H1 (cell line): ENCODE measurements at regions not wholly inside any gene's neighbourhood (a gene's known extent, or its start where the extent isn't known, plus 50 kb on each side); places are given as distances from the start of the nearest gene placed in this dataset.

Source experiments
- CTCF ChIA-PET: fragments of 300-600 bp; sonication (Branson Sonifier 250); formaldehyde crosslinking; loops from one replicate; lab custom pipeline; 2021; ENCODE audit not compliant: partially characterized antibody; lab: Charles Lee
- POLR2A ChIA-PET: fragments of 300-600 bp; sonication (Branson Sonifier 250); formaldehyde crosslinking; loops from one replicate; lab custom pipeline; 2021; ENCODE audit warnings: inconsistent platforms; ENCODE audit not compliant: partially characterized antibody; lab: Charles Lee
- DNase-seq, 2 experiments: peaks; one replicate each; pipeline versions ENCODE4 v3.0.0 to v3.0.0-alpha.2; 2010 to 2022; ENCODE audit warnings: low spot score in 2 of 2, low read depth in 1 of 2, mixed read lengths in 1 of 2
- FAIRE-seq: peaks from 2 replicates; lab custom pipeline; 2011; peaks lifted over from hg19 to GRCh38; lab: Jason Lieb, UNC
- H2AFZ ChIP-seq: 2 replicates; pipeline ENCODE4 v1.8.1; 2012; ENCODE audit warnings: low read length, inconsistent platforms
- H2AK5ac ChIP-seq: 2 replicates; pipeline ENCODE4 v1.6.1; 2013; ENCODE audit warnings: low read depth, low read length
- H2BK120ac ChIP-seq: replicated peaks from 2 replicates; pipeline ENCODE3; 2013; ENCODE audit warnings: low read depth, low read length, inconsistent platforms
- H2BK12ac ChIP-seq: 2 replicates; pipeline ENCODE4 v1.6.1; 2013; ENCODE audit warnings: low read depth, low read length
- H2BK15ac ChIP-seq: 2 replicates; pipeline ENCODE4 v1.6.1; 2013; ENCODE audit warnings: low read length
- H2BK20ac ChIP-seq: 2 replicates; pipeline ENCODE4 v1.6.1; 2013; ENCODE audit warnings: low read length
- H2BK5ac ChIP-seq: 2 replicates; pipeline ENCODE4 v1.6.1; 2013; ENCODE audit warnings: low read depth, low read length
- H3K14ac ChIP-seq: 2 replicates; pipeline ENCODE4 v1.6.1; 2013; ENCODE audit warnings: inconsistent platforms; ENCODE audit not compliant: insufficient read length
- H3K18ac ChIP-seq: 2 replicates; pipeline ENCODE4 v1.6.1; 2013; ENCODE audit warnings: low read length; ENCODE audit errors: extremely low read depth
- H3K23ac ChIP-seq: 2 replicates; pipeline ENCODE4 v1.6.1; 2013; ENCODE audit warnings: inconsistent platforms; ENCODE audit not compliant: insufficient read length
- H3K23me2 ChIP-seq: 2 replicates; pipeline ENCODE4 v1.6.1; 2013; ENCODE audit warnings: low read depth, low read length
- H3K27ac ChIP-seq: 2 replicates; pipeline ENCODE4 v1.6.1; 2011; ENCODE audit warnings: low read depth, low read length, inconsistent platforms
- H3K27me3 ChIP-seq, 4 experiments: replicated peaks in 1 of 4; 1 replicate in 1 of 4; 2 replicates in 3 of 4; pipeline versions ENCODE4 v1.6.1 to v1.8.1; 2011 to 2013; ENCODE audit warnings: low read length in 3 of 4, mild to moderate bottlenecking in 3 of 4, inconsistent platforms in 2 of 4, mixed read lengths in 2 of 4, moderate library complexity in 1 of 4; ENCODE audit not compliant: control insufficient read depth in 3 of 4, insufficient read depth in 3 of 4; ENCODE audit errors: extremely low read depth in 1 of 4
- H3K36me3 ChIP-seq, 4 experiments: 2 replicates each; pipeline versions ENCODE4 v1.6.1 to v1.8.1; 2011 to 2013; ENCODE audit warnings: mild to moderate bottlenecking in 4 of 4, low read length in 3 of 4, moderate library complexity in 2 of 4, control low read depth in 1 of 4, inconsistent platforms in 1 of 4; ENCODE audit not compliant: insufficient read depth in 4 of 4, control insufficient read depth in 2 of 4
- H3K4ac ChIP-seq: replicated peaks from 2 replicates; pipeline ENCODE3; 2013; ENCODE audit warnings: low read length, low read depth, mixed read lengths, inconsistent platforms; ENCODE audit not compliant: insufficient read length
- H3K4me1 ChIP-seq, 4 experiments: replicated peaks in 1 of 4; 1 replicate in 1 of 4; 2 replicates in 3 of 4; pipeline versions ENCODE4 v1.6.1 to v1.8.1; 2011 to 2013; ENCODE audit warnings: low read length in 3 of 4, inconsistent platforms in 2 of 4, mixed read lengths in 1 of 4; ENCODE audit not compliant: insufficient read depth in 4 of 4, control insufficient read depth in 3 of 4
- H3K4me2 ChIP-seq, 2 experiments: 2 replicates each; pipeline versions ENCODE4 v1.6.1 to v1.8.1; 2011 to 2013; ENCODE audit warnings: low read depth in 2 of 2, low read length in 2 of 2, control low read depth in 1 of 2, inconsistent platforms in 1 of 2, mild to moderate bottlenecking in 1 of 2; ENCODE audit not compliant: insufficient read depth in 1 of 2
- H3K4me3 ChIP-seq, 4 experiments: fragments of 200-600, 300-600 bp in 1 of 4; sonication (generic), shearing (Covaris generic), sonication (Bioruptor Twin) in 1 of 4; 2 replicates each; pipeline versions ENCODE4 v1.5.1 to v1.8.1; 2011 to 2016; ENCODE audit warnings: low read length in 4 of 4, low read depth in 3 of 4, control low read depth in 2 of 4, inconsistent platforms in 2 of 4, mild to moderate bottlenecking in 2 of 4, mixed read lengths in 1 of 4, moderate library complexity in 1 of 4; ENCODE audit not compliant: insufficient read depth in 2 of 4; ENCODE audit errors: extremely low read depth in 1 of 4
- H3K56ac ChIP-seq: replicated peaks from 2 replicates; pipeline ENCODE3; 2013; ENCODE audit warnings: low read depth, mild to moderate bottlenecking, mixed read lengths, low read length, inconsistent platforms; ENCODE audit not compliant: insufficient read length
- H3K79me1 ChIP-seq: 2 replicates; pipeline ENCODE4 v1.6.1; 2013; ENCODE audit warnings: low read depth, low read length, control low read depth
- H3K79me2 ChIP-seq, 2 experiments: 2 replicates each; pipeline versions ENCODE4 v1.6.1 to v1.8.1; 2012 to 2013; ENCODE audit warnings: low read length in 2 of 2, mild to moderate bottlenecking in 2 of 2, inconsistent platforms in 1 of 2; ENCODE audit not compliant: insufficient read depth in 2 of 2, control insufficient read depth in 1 of 2
- H3K9ac ChIP-seq, 4 experiments: replicated peaks in 1 of 4; 1 replicate in 1 of 4; 2 replicates in 3 of 4; pipeline versions ENCODE4 v1.6.1 to v1.8.1; 2011 to 2013; ENCODE audit warnings: low read depth in 3 of 4, low read length in 3 of 4, control low read depth in 2 of 4, mild to moderate bottlenecking in 2 of 4, moderate library complexity in 2 of 4, inconsistent platforms in 1 of 4; ENCODE audit errors: extremely low read depth in 1 of 4
- H3K9me3 ChIP-seq, 2 experiments: 2 replicates each; pipeline versions ENCODE4 v1.6.1 to v1.8.1; 2012 to 2013; ENCODE audit warnings: mild to moderate bottlenecking in 2 of 2, moderate library complexity in 2 of 2, control low read depth in 1 of 2, inconsistent platforms in 1 of 2, low read depth in 1 of 2, low read length in 1 of 2, mixed read lengths in 1 of 2; ENCODE audit not compliant: insufficient read depth in 2 of 2
- H4K20me1 ChIP-seq, 2 experiments: replicated peaks in 1 of 2; 2 replicates each; pipeline versions ENCODE3 to v1.8.1; 2011 to 2013; ENCODE audit warnings: inconsistent platforms in 2 of 2, low read length in 2 of 2, mild to moderate bottlenecking in 1 of 2; ENCODE audit not compliant: insufficient read depth in 2 of 2, control insufficient read depth in 1 of 2
- H4K5ac ChIP-seq: 2 replicates; pipeline ENCODE4 v1.6.1; 2013; ENCODE audit warnings: low read length, low read depth, mixed read lengths, inconsistent platforms; ENCODE audit not compliant: insufficient read length
- H4K8ac ChIP-seq: 2 replicates; pipeline ENCODE4 v1.8.0; 2013; ENCODE audit warnings: mild to moderate bottlenecking, moderate library complexity, low read length, inconsistent platforms; ENCODE audit not compliant: insufficient read depth; ENCODE audit errors: extremely low read depth
- H4K91ac ChIP-seq: replicated peaks from 2 replicates; pipeline ENCODE3; 2013; ENCODE audit warnings: low read length, mixed read lengths, inconsistent platforms; ENCODE audit not compliant: insufficient read length
- BCL11A ChIP-seq, 2 experiments: IDR thresholded peaks; one replicate each; pipeline ENCODE4 v1.6.1; 2011; ENCODE audit warnings: low read depth in 2 of 2, low read length in 2 of 2, mild to moderate bottlenecking in 2 of 2
- CREB1 ChIP-seq: IDR thresholded peaks from 2 replicates; pipeline ENCODE4 v1.6.1; 2012; ENCODE audit warnings: inconsistent platforms
- EZH2 ChIP-seq: fragments of 200-600 bp; sonication (generic); IDR thresholded peaks from 2 replicates; pipeline ENCODE4 v1.7.1; 2012; ENCODE audit warnings: low read depth, mild to moderate bottlenecking, moderate library complexity, low read length, inconsistent platforms; ENCODE audit not compliant: severe bottlenecking
- JUND ChIP-seq: IDR thresholded peaks from 2 replicates; pipeline ENCODE4 v1.6.1; 2011; ENCODE audit warnings: mild to moderate bottlenecking, improper control_type of control experiment, low read length
- KDM4A ChIP-seq: IDR thresholded peaks from one replicate; pipeline ENCODE4 v1.7.1; 2012; ENCODE audit warnings: low read depth, mild to moderate bottlenecking, moderate library complexity, low read length, inconsistent platforms; ENCODE audit not compliant: severe bottlenecking
- KDM5A ChIP-seq: fragments of 200-600 bp; IDR thresholded peaks from 2 replicates; pipeline ENCODE4 v1.7.1; 2012; ENCODE audit warnings: mild to moderate bottlenecking, low read length, inconsistent platforms, mixed read lengths
- SUZ12 ChIP-seq: fragments of 200-600 bp; sonication (generic); IDR thresholded peaks from 2 replicates; pipeline ENCODE4 v1.6.1; 2012; ENCODE audit warnings: mild to moderate bottlenecking, inconsistent platforms, low read length, moderate library complexity, mixed read lengths
- TBP ChIP-seq: IDR thresholded peaks from 2 replicates; pipeline ENCODE4 v1.6.1; 2011; ENCODE audit warnings: low read depth, low read length, improper control_type of control experiment
- WGBS, 2 experiments: shearing (Covaris generic) in 1 of 2; methylation state at CpG; one replicate each; pipeline versions ENCODE4 v1.1.6 to v1.1.7; 2013 to 2015; ENCODE audit warnings: low lambda C conversion rate in 2 of 2, mixed read lengths in 2 of 2, inconsistent platforms in 1 of 2, low coverage in 1 of 2, missing lambda C conversion rate in 1 of 2; ENCODE audit not compliant: insufficient replicate concordance in 2 of 2, insufficient coverage in 1 of 2, insufficient read length in 1 of 2; ENCODE audit errors: extremely low coverage in 1 of 2, missing lambda C conversion rate in 1 of 2; 5-methylcytosine and 5-hydroxymethylcytosine counted together

DNA sequence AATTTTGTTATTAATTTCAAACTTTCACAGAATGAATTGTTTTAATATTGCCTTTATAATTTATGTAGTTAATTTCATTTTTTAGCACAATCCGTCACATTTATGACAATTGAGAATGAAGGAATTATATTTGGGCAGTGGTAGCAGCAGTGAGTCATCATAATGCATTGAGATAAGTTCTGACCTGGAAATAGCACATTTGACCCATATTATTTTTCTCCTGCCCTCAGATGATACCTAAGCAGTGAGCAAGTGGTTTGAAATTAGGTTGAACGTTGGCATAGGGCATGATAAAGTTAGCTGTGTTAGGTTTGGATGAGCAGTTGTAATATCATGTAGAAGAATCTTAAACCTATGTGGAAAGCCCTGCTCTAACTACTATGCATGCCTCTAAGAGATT is 1431.3 kb upstream of the CDH8 start:
- Histone ChIP-seq H3K4me1 (no peaks in the 10 kb centered on the region), H3K9ac (no peak overlapping the region), H3K23me2 (no peaks in the 10 kb centered on the region; the same call in 1 of the 2 replicates), H4K91ac (no peak overlapping the region), H2AFZ (no peak overlapping the region), H3K23ac (no peak overlapping the region), H3K4me2 (no peak overlapping the region), H3K9me3 (no peaks in the 10 kb centered on the region), H3K27me3 (no peaks in the 10 kb centered on the region), H2BK120ac (no peak overlapping the region), H3K4me3 (no peak overlapping the region), H2BK15ac (no peak overlapping the region), H4K20me1 (no peaks in the 10 kb centered on the region), H2AK5ac (no peak overlapping the region), H3K79me2 (no peaks in the 10 kb centered on the region), H3K56ac (no peak overlapping the region), H3K4ac (no peak overlapping the region), H2BK20ac (no peak overlapping the region), H3K36me3 (no peaks in the 10 kb centered on the region), H2BK5ac (no peak overlapping the region), H4K5ac (no peak overlapping the region), H3K27ac (no peak overlapping the region), H3K79me1 (no peaks in the 10 kb centered on the region), H4K8ac (no peak overlapping the region), H3K14ac (no peak overlapping the region), H2BK12ac (no peak overlapping the region), H3K18ac (no peak overlapping the region)
- no peak for DNase-seq
- ChIA-PET CTCF (no interaction called here), POLR2A (no interaction called here)
- no peak for FAIRE-seq
- WGBS, 2 experiments = 93% methylated on average over 2 of the region's 2 CpGs; no CpG with 5 or more reads in 1 of the 2 experiments
- TF ChIP-seq BCL11A (IDR thresholded peaks at IDR 0.05; ENCODE audit: low read depth in 2 of 2, low read length in 2 of 2) (no peak), CREB1 (no peak), SUZ12 (no peak), KDM4A (no peak), EZH2 (no peak), JUND (no peak), KDM5A (no peak), TBP (no peak)
